Trophoblast cell (in vitro differentiated cells and primary cell): ENCODE measurements at regions not wholly inside any gene's neighbourhood (a gene's known extent, or its start where the extent isn't known, plus 50 kb on each side); places are given as distances from the start of the nearest gene placed in this dataset.

Experiments used
- DNase-seq, 2 donors: peaks; one replicate each; pipeline ENCODE4 v3.0.0-alpha.2; 2016
- H2AFZ ChIP-seq: 2 replicates; pipeline ENCODE4 v1.6.1; 2013; ENCODE audit warnings: low read length, moderate library complexity, mild to moderate bottlenecking; ENCODE audit not compliant: insufficient read depth, poor library complexity
- H2AK5ac ChIP-seq: 2 replicates; pipeline ENCODE4 v1.6.1; 2013; ENCODE audit warnings: mild to moderate bottlenecking, low read length
- H2BK120ac ChIP-seq: 2 replicates; pipeline ENCODE4 v1.6.1; 2013; ENCODE audit warnings: low read length, mild to moderate bottlenecking, moderate library complexity; ENCODE audit not compliant: insufficient read depth, poor library complexity
- H2BK12ac ChIP-seq: 2 replicates; pipeline ENCODE4 v1.6.1; 2013; ENCODE audit warnings: mild to moderate bottlenecking, low read length, moderate library complexity
- H2BK5ac ChIP-seq: 2 replicates; pipeline ENCODE4 v1.6.1; 2013; ENCODE audit warnings: low read length, low read depth, moderate library complexity, mild to moderate bottlenecking; ENCODE audit not compliant: poor library complexity
- H3K14ac ChIP-seq: 2 replicates; pipeline ENCODE4 v1.6.1; 2013; ENCODE audit warnings: mild to moderate bottlenecking, low read length
- H3K18ac ChIP-seq: 2 replicates; pipeline ENCODE4 v1.6.1; 2013; ENCODE audit warnings: mild to moderate bottlenecking, low read length
- H3K23ac ChIP-seq: 2 replicates; pipeline ENCODE4 v1.6.1; 2013; ENCODE audit warnings: low read length
- H3K27ac ChIP-seq: 2 replicates; pipeline ENCODE4 v1.5.1; 2013; ENCODE audit warnings: low read depth, mild to moderate bottlenecking, inconsistent platforms, low read length, moderate library complexity
- H3K27me3 ChIP-seq: 2 replicates; pipeline ENCODE4 v1.6.1; 2013; ENCODE audit warnings: inconsistent platforms, mild to moderate bottlenecking, low read length, moderate library complexity; ENCODE audit not compliant: insufficient read depth
- H3K36me3 ChIP-seq, 2 experiments: 1 replicate in 1 of 2; 2 replicates in 1 of 2; pipeline ENCODE4 v1.6.1; 2013; ENCODE audit warnings: low read length in 2 of 2, mild to moderate bottlenecking in 2 of 2, moderate library complexity in 1 of 2; ENCODE audit not compliant: insufficient read depth in 2 of 2, control insufficient read depth in 1 of 2
- H3K4ac ChIP-seq: 2 replicates; pipeline ENCODE4 v1.6.1; 2013; ENCODE audit warnings: low read depth, mild to moderate bottlenecking, low read length, moderate library complexity
- H3K4me1 ChIP-seq, 2 experiments: 1 replicate in 1 of 2; 2 replicates in 1 of 2; pipeline ENCODE4 v1.6.1; 2013; ENCODE audit warnings: low read length in 2 of 2, mild to moderate bottlenecking in 2 of 2, moderate library complexity in 1 of 2; ENCODE audit not compliant: insufficient read depth in 2 of 2, control insufficient read depth in 1 of 2
- H3K4me2 ChIP-seq: 2 replicates; pipeline ENCODE4 v1.6.1; 2013; ENCODE audit warnings: inconsistent platforms, mild to moderate bottlenecking, low read length, moderate library complexity
- H3K4me3 ChIP-seq: 2 replicates; pipeline ENCODE4 v1.5.1; 2013; ENCODE audit warnings: mild to moderate bottlenecking, low read depth, low read length, inconsistent platforms
- H3K79me1 ChIP-seq: one replicate; pipeline ENCODE4 v1.6.1; 2013; ENCODE audit warnings: low read length
- H3K79me2 ChIP-seq: 2 replicates; pipeline ENCODE4 v1.6.1; 2013; ENCODE audit warnings: low read length, mild to moderate bottlenecking; ENCODE audit not compliant: control insufficient read depth, insufficient read depth, poor library complexity
- H3K9ac ChIP-seq: 2 replicates; pipeline ENCODE4 v1.6.1; 2013; ENCODE audit warnings: mild to moderate bottlenecking, low read length
- H3K9me3 ChIP-seq: 2 replicates; pipeline ENCODE4 v1.6.1; 2013; ENCODE audit warnings: low read depth, mild to moderate bottlenecking, control low read depth, inconsistent platforms, low read length; ENCODE audit not compliant: insufficient read depth
- H4K12ac ChIP-seq: 2 replicates; pipeline ENCODE4 v1.6.1; 2013; ENCODE audit warnings: low read depth, mild to moderate bottlenecking, low read length, moderate library complexity
- H4K8ac ChIP-seq: 2 replicates; pipeline ENCODE4 v1.6.1; 2013; ENCODE audit warnings: low read depth, mild to moderate bottlenecking, low read length, moderate library complexity
- H4K91ac ChIP-seq: one replicate; pipeline ENCODE4 v1.6.1; 2013; ENCODE audit warnings: low read depth, mild to moderate bottlenecking, low read length, moderate library complexity
- WGBS: extraction: QIAGEN DNeasy Blood & Tissue Kit; methylation state at CpG from one replicate; pipeline ENCODE4 v1.1.7; 2013; ENCODE audit warnings: missing lambda C conversion rate; ENCODE audit not compliant: insufficient read length, insufficient coverage; ENCODE audit errors: extremely low coverage; 5-methylcytosine and 5-hydroxymethylcytosine counted together

- Histone ChIP-seq H3K4me1 (no peaks in the 10 kb centered on the region), H3K4ac (no peak overlapping the region), H2BK5ac (no peak overlapping the region), H4K12ac (no peak overlapping the region), H3K18ac (no peak overlapping the region), H3K79me1 (no peaks in the 10 kb centered on the region), H3K14ac (no peak overlapping the region), H3K4me3 (no peak overlapping the region), H3K27ac (no peak overlapping the region), H3K9ac (no peak overlapping the region), H2BK12ac (no peak overlapping the region), H2BK120ac (no peak overlapping the region), H2AK5ac (no peak overlapping the region), H3K36me3 (no peaks in the 10 kb centered on the region), H3K27me3 (no peaks in the 10 kb centered on the region), H3K9me3 (peaks cover 3% of the 10 kb centered on the region), H2AFZ (no peak overlapping the region), H3K79me2 (no peaks in the 10 kb centered on the region), H4K91ac (no peak overlapping the region), H4K8ac (no peak overlapping the region), H3K4me2 (no peak overlapping the region), H3K23ac (no peak overlapping the region)
- WGBS = no CpG with 5 or more reads among the region's 1 CpG
- no peak for DNase-seq
Measured at GRCh38 chr1:232732344-232732910, 72.8 kb upstream of the MAP10 start.

GRCh38 chr1:232737917-232738316 lies 67.3 kb upstream of the MAP10 start:
- no peak overlapping the region for H3K18ac ChIP-seq
- H3K4ac ChIP-seq = no peak overlapping the region
- no CpG with 5 or more reads among the region's 2 CpGs for whole genome bisulfite sequencing
- no peak for DNase-seq
- H3K4me1 ChIP-seq = no peaks in the 10 kb centered on the region
- no peak overlapping the region for H3K23ac ChIP-seq
- H3K27ac ChIP-seq = no peak overlapping the region
- H3K9me3 ChIP-seq = peaks cover 1% of the 10 kb centered on the region
- no peak overlapping the region for H2AK5ac ChIP-seq
- no peak overlapping the region for H2BK12ac ChIP-seq
- no peak overlapping the region for H3K4me3 ChIP-seq
- H2BK120ac ChIP-seq = no peak overlapping the region
- no peaks in the 10 kb centered on the region for H3K79me1 ChIP-seq
- no peak overlapping the region for H3K4me2 ChIP-seq
- H4K91ac ChIP-seq = no peak overlapping the region
- H4K12ac ChIP-seq = no peak overlapping the region
- no peak overlapping the region for H3K14ac ChIP-seq
- H2BK5ac ChIP-seq = no peak overlapping the region
- H2AFZ ChIP-seq = no peak overlapping the region
- H3K36me3 ChIP-seq = no peaks in the 10 kb centered on the region
- H3K27me3 ChIP-seq = no peaks in the 10 kb centered on the region
- no peak overlapping the region for H3K9ac ChIP-seq
- H3K79me2 ChIP-seq = no peaks in the 10 kb centered on the region
- H4K8ac ChIP-seq = no peak overlapping the region

- Histone ChIP-seq H3K79me1 (no peaks in the 10 kb centered on the region), H3K18ac (no peak overlapping the region), H3K9me3 (peaks cover 11% of the 10 kb centered on the region), H2BK5ac (no peak overlapping the region), H3K27ac (no peak overlapping the region), H3K4me2 (no peak overlapping the region), H2AK5ac (no peak overlapping the region), H4K12ac (no peak overlapping the region), H3K4ac (no peak overlapping the region), H3K9ac (no peak overlapping the region), H2BK120ac (no peak overlapping the region), H2BK12ac (no peak overlapping the region), H4K8ac (no peak overlapping the region), H3K4me1 (no peaks in the 10 kb centered on the region), H3K27me3 (no peaks in the 10 kb centered on the region), H3K4me3 (no peak overlapping the region), H3K14ac (no peak overlapping the region), H3K23ac (no peak overlapping the region), H2AFZ (no peak overlapping the region), H3K79me2 (no peaks in the 10 kb centered on the region), H3K36me3 (no peaks in the 10 kb centered on the region), H4K91ac (no peak overlapping the region)
- no CpG with 5 or more reads among the region's 1 CpG for WGBS
- no peak for DNase-seq
Measured at GRCh38 chr1:232743999-232744398, 61.2 kb upstream of the MAP10 start.

DNA sequence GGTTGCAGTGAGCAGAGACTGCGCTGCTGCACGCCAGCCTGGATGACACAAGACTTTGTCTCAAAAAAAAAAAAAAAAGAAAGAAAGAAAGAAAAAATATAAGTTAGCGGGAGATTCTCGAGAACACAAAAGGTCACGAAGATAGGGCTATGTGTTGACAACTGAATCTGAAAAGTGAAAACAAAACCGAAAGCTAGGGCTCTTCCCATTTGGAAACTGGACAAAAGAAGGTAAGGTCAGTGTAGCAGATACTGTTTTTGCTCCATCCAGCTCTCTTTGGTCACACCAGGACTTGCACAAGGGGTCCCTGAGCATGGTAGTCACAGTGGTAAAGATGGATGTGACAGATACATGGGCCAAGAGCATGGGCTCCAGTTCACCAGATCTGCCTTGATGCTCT lies 60.4 kb upstream of the MAP10 start:
- Histone ChIP-seq H3K4me1 (no peaks in the 10 kb centered on the region), H2BK120ac (no peak overlapping the region), H3K27ac (no peak overlapping the region), H2BK5ac (no peak overlapping the region), H3K79me1 (no peaks in the 10 kb centered on the region), H4K12ac (no peak overlapping the region), H3K4me2 (no peak overlapping the region), H3K79me2 (no peaks in the 10 kb centered on the region), H4K8ac (no peak overlapping the region), H2AK5ac (no peak overlapping the region), H3K36me3 (no peaks in the 10 kb centered on the region), H3K4me3 (no peak overlapping the region), H2AFZ (no peak overlapping the region), H3K18ac (no peak overlapping the region), H3K4ac (no peak overlapping the region), H3K9me3 (peaks cover 12% of the 10 kb centered on the region), H3K27me3 (no peaks in the 10 kb centered on the region), H2BK12ac (no peak overlapping the region), H3K9ac (no peak overlapping the region), H4K91ac (no peak overlapping the region), H3K23ac (no peak overlapping the region), H3K14ac (no peak overlapping the region)
- no CpG with 5 or more reads among the region's 6 CpGs for WGBS
- DNase-seq = no peak
